HepG2 (cell line): ENCODE measurements at regions not wholly inside any gene's neighbourhood (a gene's known extent, or its start where the extent isn't known, plus 50 kb on each side); places are given as distances from the start of the nearest gene placed in this dataset.

ENCODE experiments used
- ATAC-seq: fragments of 200-7000 bp; cut with Tn5 transposase; 3 replicates; pipeline ENCODE4 v1.9.1; 2020; ENCODE audit warnings: mild to moderate bottlenecking, moderate library complexity
- BruUV-seq: library from RNA; stranded (reverse); fragments of 400-500 nt; replicated peaks from 2 replicates; lab custom pipeline; 2021; lab: Mats Ljungman, UMichigan
- CTCF ChIA-PET: fragments of 300-600 bp; formaldehyde crosslinking; extraction: SDS; loops from one replicate; lab custom pipeline; 2021; ENCODE audit warnings: low total read pairs, inconsistent platforms, low intra/inter-chr PET ratio; lab: Yijun Ruan, JAX
- POLR2A ChIA-PET: fragments of 350-600 bp; sonication (Branson Sonifier 250); formaldehyde crosslinking; loops from one replicate; lab custom pipeline; 2020; ENCODE audit warnings: antibody characterized with exemption, inconsistent platforms; lab: Yijun Ruan, JAX
- DNase-seq: peaks from one replicate; pipeline ENCODE4 v3.0.0-alpha.2; 2015; ENCODE audit warnings: low spot score
- FAIRE-seq: peaks from 3 replicates; lab custom pipeline; 2011; peaks lifted over from hg19 to GRCh38; lab: Jason Lieb, UNC
- H2AFZ ChIP-seq: one replicate; pipeline ENCODE4 v1.6.1; 2011; ENCODE audit warnings: low read length, inconsistent platforms
- H3K27ac ChIP-seq: fragments of 300-600 bp; 3 replicates; pipeline ENCODE4 v1.8.0; 2011; ENCODE audit warnings: mixed run types, mild to moderate bottlenecking, mixed read lengths, low read length, inconsistent platforms; ENCODE audit not compliant: insufficient read depth; ENCODE audit errors: extremely low read length
- H3K27me3 ChIP-seq, 2 experiments: fragments of 200-600 bp in 1 of 2; 2 replicates in 1 of 2; 3 replicates in 1 of 2; pipeline versions ENCODE4 v1.6.0 to v1.8.0; 2011; ENCODE audit warnings: low read length in 2 of 2, mild to moderate bottlenecking in 2 of 2, moderate library complexity in 2 of 2, inconsistent platforms in 1 of 2; ENCODE audit not compliant: insufficient read depth in 2 of 2, control insufficient read depth in 1 of 2
- H3K36me3 ChIP-seq, 2 experiments: fragments of 200-600 bp in 1 of 2; replicated peaks in 1 of 2; 2 replicates in 1 of 2; 3 replicates in 1 of 2; pipeline versions ENCODE4 v1.5.1 to v1.8.0; 2011; ENCODE audit warnings: low read length in 2 of 2, inconsistent platforms in 1 of 2; ENCODE audit not compliant: insufficient read depth in 2 of 2, control insufficient read depth in 1 of 2
- H3K4me1 ChIP-seq: 2 replicates; pipeline ENCODE4 v1.5.1; 2012; ENCODE audit warnings: low read length, inconsistent platforms; ENCODE audit not compliant: insufficient read depth
- H3K4me2 ChIP-seq: 2 replicates; pipeline ENCODE4 v1.6.0; 2011; ENCODE audit warnings: low read depth, low read length, inconsistent platforms
- H3K4me3 ChIP-seq, 3 experiments: fragments of 200-600 bp in 1 of 3; sonication (generic), shearing (Covaris generic) in 1 of 3; replicated peaks in 1 of 3; 2 replicates each; pipeline ENCODE4 v1.5.1; 2011 to 2016; ENCODE audit warnings: low read length in 3 of 3, inconsistent platforms in 2 of 3, low read depth in 2 of 3, mild to moderate bottlenecking in 2 of 3, control low read depth in 1 of 3, mixed read lengths in 1 of 3; ENCODE audit not compliant: insufficient read depth in 1 of 3
- H3K79me2 ChIP-seq: one replicate; pipeline ENCODE4 v1.6.1; 2011; ENCODE audit warnings: low read length, inconsistent platforms; ENCODE audit not compliant: insufficient read depth
- H3K9ac ChIP-seq: 2 replicates; pipeline ENCODE4 v1.6.0; 2011; ENCODE audit warnings: mild to moderate bottlenecking, low read depth, low read length, inconsistent platforms; ENCODE audit not compliant: insufficient read depth
- H3K9me3 ChIP-seq: 2 replicates; pipeline ENCODE4 v1.5.1; 2012; ENCODE audit warnings: mild to moderate bottlenecking, low read length
- H4K20me1 ChIP-seq: 2 replicates; pipeline ENCODE4 v1.6.0; 2011; ENCODE audit warnings: inconsistent platforms, mild to moderate bottlenecking, low read length, moderate library complexity; ENCODE audit not compliant: insufficient read depth
- HIVEP1 ChIP-seq: sonication (generic); formaldehyde crosslinking; IDR thresholded peaks from 2 replicates; pipeline ENCODE4 v1.4.0; 2020; ENCODE audit warnings: mild to moderate bottlenecking, missing genetic modification reagents
- KLF12 ChIP-seq: sonication (generic); formaldehyde crosslinking; IDR thresholded peaks from 2 replicates; pipeline ENCODE4 v1.4.0; 2020; ENCODE audit warnings: missing genetic modification reagents, borderline replicate concordance
- ZNF274 ChIP-seq: sonication (generic); formaldehyde crosslinking; IDR thresholded peaks from 2 replicates; pipeline ENCODE4 v1.5.1; 2020; ENCODE audit warnings: mild to moderate bottlenecking, missing genetic modification reagents
- ZNF678 ChIP-seq: sonication (generic); formaldehyde crosslinking; IDR thresholded peaks from 2 replicates; pipeline ENCODE4 v1.4.0; 2020; ENCODE audit warnings: mild to moderate bottlenecking, missing genetic modification reagents
- ZNF83 ChIP-seq: sonication (generic); formaldehyde crosslinking; IDR thresholded peaks from 2 replicates; pipeline ENCODE4 v1.4.0; 2020; ENCODE audit warnings: missing genetic modification reagents, mild to moderate bottlenecking, borderline replicate concordance
- WGBS: methylation state at CpG from one replicate; pipeline ENCODE4 v1.1.6; 2017; ENCODE audit warnings: low lambda C conversion rate; 5-methylcytosine and 5-hydroxymethylcytosine counted together
- in situ Hi-C: cut with HindIII; loops from 2 replicates; pipeline ENCODE4 v1.10.0; 2017; ENCODE audit warnings: low pct_unique_long_range_greater_than_20kb; ENCODE audit not compliant: extremely low pct_ligation_motif_present
- intact Hi-C: fragments of 100-400 bp; cut with micrococcal nuclease; formaldehyde crosslinking; loops from one replicate; pipeline ENCODE4 v1.10.0; 2022; ENCODE audit not compliant: unreplicated experiment
- TF ChIP-seq, protein P1 (sequence below): sonication (generic); formaldehyde crosslinking; IDR thresholded peaks from 2 replicates; pipeline ENCODE4 v1.5.0; 2020; ENCODE audit warnings: missing genetic modification reagents
- TF ChIP-seq, protein P2 (sequence below): sonication (generic); formaldehyde crosslinking; IDR thresholded peaks from 2 replicates; pipeline ENCODE4 v1.8.0; 2022; ENCODE audit warnings: mild to moderate bottlenecking, missing genetic modification reagents, moderate library complexity

DNA sequence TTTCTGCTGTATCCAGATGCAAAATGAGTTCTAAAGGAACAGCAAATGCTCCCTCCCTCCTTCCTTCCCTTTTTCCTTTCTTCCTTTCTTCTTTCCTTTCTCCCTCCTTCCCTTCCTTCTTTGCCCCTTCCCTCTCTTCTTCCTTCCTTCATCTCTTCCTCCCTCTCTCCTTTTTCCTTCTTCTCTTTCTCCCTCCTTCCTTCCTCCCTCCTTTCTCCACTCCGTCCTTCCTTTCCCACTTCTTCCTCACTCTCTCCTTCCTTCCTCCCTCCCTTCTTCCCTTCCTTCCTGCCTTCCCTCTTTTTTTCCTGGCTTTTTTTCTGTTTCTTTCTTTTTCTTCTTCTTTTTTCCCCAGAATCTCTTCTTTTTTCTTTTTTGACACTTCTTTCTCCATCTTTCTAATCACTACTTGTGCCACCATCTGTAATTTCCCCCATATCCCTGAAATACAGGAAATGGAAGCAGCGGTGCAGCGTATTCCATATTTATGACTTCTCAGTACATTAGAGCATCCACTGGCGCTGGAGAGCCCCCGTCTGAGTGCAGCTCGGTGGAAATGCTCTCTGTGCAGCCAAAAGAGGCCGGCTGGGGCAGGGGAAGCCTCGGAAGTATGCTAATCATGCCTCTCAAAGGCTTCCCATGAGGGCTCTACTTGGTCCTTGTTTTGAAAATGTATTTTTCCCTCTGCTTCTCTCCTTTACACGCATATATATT, 275.6 kb downstream of the TSHZ3 start:
- ChIA-PET POLR2A (no interaction called here), CTCF (no interaction called here)
- Histone ChIP-seq H3K9ac (no peak overlapping the region), H3K27ac (no peak overlapping the region), H3K4me1 (no peaks in the 10 kb centered on the region), H3K27me3 (no peaks in the 10 kb centered on the region; a peak in 1 of 5 replicates), H3K4me3 (no peak overlapping the region), H3K36me3 (no peaks in the 10 kb centered on the region), H3K79me2 (no peaks in the 10 kb centered on the region), H3K9me3 (peaks cover 45% of the 10 kb centered on the region), H2AFZ (no peak overlapping the region), H4K20me1 (no peaks in the 10 kb centered on the region), H3K4me2 (no peak overlapping the region)
- FAIRE-seq (no peak), ATAC-seq (no peak), DNase-seq (no peak)
- in situ Hi-C loops (no loop called here), intact Hi-C loops (no loop called here)
- 21% methylated on average over 9 of the region's 9 CpGs for WGBS
- no TSS peak for BruUV-seq
- TF ChIP-seq KLF12 (CRISPR knock-in tag) = no peak
- no peak for TF ChIP-seq HIVEP1 (CRISPR knock-in tag)
- TF ChIP-seq ZNF678 (CRISPR knock-in tag) = no peak
- TF ChIP-seq ZNF274 (CRISPR knock-in tag) = no peak
- no peak for TF ChIP-seq ZNF83 (CRISPR knock-in tag)
- TF ChIP-seq, protein P1, sequence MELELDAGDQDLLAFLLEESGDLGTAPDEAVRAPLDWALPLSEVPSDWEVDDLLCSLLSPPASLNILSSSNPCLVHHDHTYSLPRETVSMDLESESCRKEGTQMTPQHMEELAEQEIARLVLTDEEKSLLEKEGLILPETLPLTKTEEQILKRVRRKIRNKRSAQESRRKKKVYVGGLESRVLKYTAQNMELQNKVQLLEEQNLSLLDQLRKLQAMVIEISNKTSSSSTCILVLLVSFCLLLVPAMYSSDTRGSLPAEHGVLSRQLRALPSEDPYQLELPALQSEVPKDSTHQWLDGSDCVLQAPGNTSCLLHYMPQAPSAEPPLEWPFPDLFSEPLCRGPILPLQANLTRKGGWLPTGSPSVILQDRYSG (CRISPR knock-in tag) = no peak
- TF ChIP-seq, protein P2, sequence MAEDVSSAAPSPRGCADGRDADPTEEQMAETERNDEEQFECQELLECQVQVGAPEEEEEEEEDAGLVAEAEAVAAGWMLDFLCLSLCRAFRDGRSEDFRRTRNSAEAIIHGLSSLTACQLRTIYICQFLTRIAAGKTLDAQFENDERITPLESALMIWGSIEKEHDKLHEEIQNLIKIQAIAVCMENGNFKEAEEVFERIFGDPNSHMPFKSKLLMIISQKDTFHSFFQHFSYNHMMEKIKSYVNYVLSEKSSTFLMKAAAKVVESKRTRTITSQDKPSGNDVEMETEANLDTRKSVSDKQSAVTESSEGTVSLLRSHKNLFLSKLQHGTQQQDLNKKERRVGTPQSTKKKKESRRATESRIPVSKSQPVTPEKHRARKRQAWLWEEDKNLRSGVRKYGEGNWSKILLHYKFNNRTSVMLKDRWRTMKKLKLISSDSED (CRISPR knock-in tag) = no peak
